ENCODE measurements at regions not wholly inside any gene's neighbourhood (a gene's known extent, or its start where the extent isn't known, plus 50 kb on each side); places are given as distances from the start of the nearest gene placed in this dataset.

DNA sequence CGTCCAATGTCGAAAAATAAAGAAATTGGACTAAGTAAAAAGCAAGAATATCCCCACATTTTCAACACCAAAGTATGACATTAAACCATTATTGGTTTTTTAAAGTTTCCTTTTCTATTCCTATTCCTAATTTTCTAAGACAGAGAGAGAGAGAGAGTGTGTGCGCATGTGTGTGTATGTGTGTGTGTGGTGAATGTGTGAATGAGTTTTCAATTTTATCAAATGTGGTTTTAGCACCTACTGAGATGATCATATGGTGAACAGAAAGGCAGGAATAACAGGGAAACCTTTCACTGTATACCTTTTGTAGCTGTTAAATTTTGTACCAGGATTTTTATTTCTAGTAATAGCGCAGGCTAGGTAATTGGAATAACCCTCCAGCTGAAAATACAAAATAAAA, 80.4 kb upstream of the RAP1B start:
- Mint-ChIP-seq H3K4me3 (no peak overlapping the region), H3K36me3 (ENCODE audit: low read depth) (no peaks in the 10 kb centered on the region), H3K27me3 (ENCODE audit: low read depth) (no peaks in the 10 kb centered on the region), H3K4me1 (no peaks in the 10 kb centered on the region), H3K9me3 (no peaks in the 10 kb centered on the region), H3K27ac (ENCODE audit: unreplicated experiment) (no peak overlapping the region)
- TF ChIP-seq, protein P1, sequence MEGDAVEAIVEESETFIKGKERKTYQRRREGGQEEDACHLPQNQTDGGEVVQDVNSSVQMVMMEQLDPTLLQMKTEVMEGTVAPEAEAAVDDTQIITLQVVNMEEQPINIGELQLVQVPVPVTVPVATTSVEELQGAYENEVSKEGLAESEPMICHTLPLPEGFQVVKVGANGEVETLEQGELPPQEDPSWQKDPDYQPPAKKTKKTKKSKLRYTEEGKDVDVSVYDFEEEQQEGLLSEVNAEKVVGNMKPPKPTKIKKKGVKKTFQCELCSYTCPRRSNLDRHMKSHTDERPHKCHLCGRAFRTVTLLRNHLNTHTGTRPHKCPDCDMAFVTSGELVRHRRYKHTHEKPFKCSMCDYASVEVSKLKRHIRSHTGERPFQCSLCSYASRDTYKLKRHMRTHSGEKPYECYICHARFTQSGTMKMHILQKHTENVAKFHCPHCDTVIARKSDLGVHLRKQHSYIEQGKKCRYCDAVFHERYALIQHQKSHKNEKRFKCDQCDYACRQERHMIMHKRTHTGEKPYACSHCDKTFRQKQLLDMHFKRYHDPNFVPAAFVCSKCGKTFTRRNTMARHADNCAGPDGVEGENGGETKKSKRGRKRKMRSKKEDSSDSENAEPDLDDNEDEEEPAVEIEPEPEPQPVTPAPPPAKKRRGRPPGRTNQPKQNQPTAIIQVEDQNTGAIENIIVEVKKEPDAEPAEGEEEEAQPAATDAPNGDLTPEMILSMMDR (conservative IDR thresholded peaks at IDR 0.05), result no peak
- no peak for DNase-seq (ENCODE audit: low read depth, low spot score)

DNA sequence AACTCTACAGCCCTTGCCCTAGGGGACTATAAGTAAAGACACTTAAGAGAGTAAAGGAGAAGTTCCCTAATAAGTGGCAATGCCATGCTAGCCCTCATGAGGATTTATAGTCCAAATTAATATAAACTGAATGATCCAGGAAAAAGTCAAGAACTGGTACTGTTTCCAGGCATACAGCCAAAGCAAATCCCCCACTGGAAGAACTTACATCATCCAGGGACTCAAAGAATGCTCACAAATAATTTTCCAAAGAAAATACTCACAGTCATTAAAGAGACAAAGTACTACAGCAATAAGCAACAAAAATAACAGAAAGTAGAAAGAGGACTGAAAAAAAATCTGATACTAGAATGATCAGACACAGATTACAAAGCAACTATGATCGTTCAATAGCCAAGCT, 79.7 kb upstream of the RAP1B start:
- Mint-ChIP-seq H3K27ac (ENCODE audit: unreplicated experiment) (no peak overlapping the region), H3K9me3 (no peaks in the 10 kb centered on the region), H3K4me3 (no peak overlapping the region), H3K4me1 (no peaks in the 10 kb centered on the region), H3K27me3 (ENCODE audit: low read depth) (no peaks in the 10 kb centered on the region), H3K36me3 (ENCODE audit: low read depth) (no peaks in the 10 kb centered on the region)
- TF ChIP-seq, protein P1 (conservative IDR thresholded peaks at IDR 0.05), result no peak
- no peak for DNase-seq (ENCODE audit: low read depth, low spot score)

DNA sequence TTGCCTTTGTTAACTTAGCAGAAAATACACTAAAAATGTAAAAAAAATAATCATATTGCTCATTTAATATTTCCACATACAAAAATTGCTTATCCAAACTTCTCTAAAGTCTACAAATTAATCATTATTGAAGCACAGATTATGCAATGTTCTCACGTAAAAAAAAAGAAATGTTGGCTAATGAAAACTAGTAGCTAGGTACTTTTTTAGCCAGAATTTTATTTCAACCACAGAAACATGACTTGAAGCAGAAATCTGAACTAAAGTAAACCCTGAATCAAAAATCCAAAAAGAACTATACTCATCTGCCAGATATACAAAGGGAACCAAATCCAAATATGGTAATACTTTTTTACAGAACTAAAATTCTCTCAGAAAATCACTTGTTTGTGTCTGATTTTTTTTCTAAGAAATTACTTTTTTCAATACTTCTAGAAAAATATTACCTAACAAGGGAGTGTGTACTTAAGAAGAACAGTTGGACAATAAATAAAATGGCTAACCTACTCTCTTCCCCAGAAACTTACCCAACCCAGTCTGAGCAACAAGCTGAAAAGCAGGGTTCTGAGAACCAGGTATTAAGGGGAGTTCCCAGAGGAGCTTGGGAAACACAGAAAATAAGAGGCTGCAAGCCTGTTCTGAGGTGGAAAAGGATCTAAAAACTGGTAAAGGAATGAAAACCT, 78.4 kb upstream of the RAP1B start:
- H3K27ac Mint-ChIP-seq (ENCODE audit: unreplicated experiment), result no peak overlapping the region

DNA sequence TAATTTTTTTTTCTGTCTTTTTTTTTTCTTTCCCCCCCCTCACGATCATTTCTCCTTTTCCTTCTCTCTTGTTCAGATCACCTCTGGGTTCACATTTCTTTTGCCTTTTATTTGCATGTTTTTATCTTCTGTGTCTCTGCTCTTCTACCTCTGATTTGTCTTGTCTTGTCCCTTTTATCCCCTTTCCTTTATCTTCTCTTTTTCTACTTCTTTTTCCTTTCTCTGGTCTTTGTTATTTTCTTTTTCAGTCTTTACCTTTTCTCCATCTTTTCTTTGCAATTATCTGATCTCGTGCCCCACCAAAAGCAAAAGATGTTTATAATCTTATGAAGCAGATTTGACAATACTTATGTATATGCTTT, 77.8 kb upstream of the RAP1B start:
- TF ChIP-seq, protein P1 (conservative IDR thresholded peaks at IDR 0.05), result no peak
- Mint-ChIP-seq H3K4me3 (no peak overlapping the region), H3K9me3 (no peaks in the 10 kb centered on the region), H3K27ac (ENCODE audit: unreplicated experiment) (no peak overlapping the region), H3K4me1 (no peaks in the 10 kb centered on the region), H3K36me3 (ENCODE audit: low read depth) (no peaks in the 10 kb centered on the region), H3K27me3 (ENCODE audit: low read depth) (no peaks in the 10 kb centered on the region)
- no peak for DNase-seq (ENCODE audit: low read depth, low spot score)

More for the DNA sequence above, 78.4 kb upstream of the RAP1B start:
- TF ChIP-seq, protein P1 (conservative IDR thresholded peaks at IDR 0.05), result no peak
- Mint-ChIP-seq H3K27me3 (ENCODE audit: low read depth) (no peaks in the 10 kb centered on the region), H3K4me3 (no peak overlapping the region), H3K36me3 (ENCODE audit: low read depth) (no peaks in the 10 kb centered on the region), H3K4me1 (no peaks in the 10 kb centered on the region), H3K9me3 (no peaks in the 10 kb centered on the region)
- DNase-seq (ENCODE audit: low read depth, low spot score), result no peak

DNA sequence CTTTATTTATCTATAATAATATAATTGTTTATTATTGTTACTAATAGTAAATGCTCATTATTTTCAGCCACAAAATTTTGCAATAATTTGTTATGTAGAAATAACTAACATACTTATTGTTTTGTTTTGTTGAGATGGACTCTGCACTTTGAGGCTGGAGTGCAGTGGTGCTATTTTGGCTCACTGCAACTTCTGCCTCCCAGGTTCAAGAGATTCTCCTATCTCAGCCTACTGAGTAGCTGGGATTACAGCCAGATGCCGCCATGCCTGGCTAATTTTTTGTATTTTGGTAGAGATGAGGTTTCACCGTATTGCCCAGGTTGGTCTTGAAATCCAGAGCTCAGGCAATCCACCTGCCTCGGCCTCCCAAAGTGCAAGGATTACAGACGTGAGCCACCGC, 76.6 kb upstream of the RAP1B start:
- H3K9me3 Mint-ChIP-seq, result no peaks in the 10 kb centered on the region
- no peak overlapping the region for H3K4me3 Mint-ChIP-seq
- H3K27me3 Mint-ChIP-seq (ENCODE audit: low read depth), result no peaks in the 10 kb centered on the region
- TF ChIP-seq, protein P1 (conservative IDR thresholded peaks at IDR 0.05), result no peak
- no peak for DNase-seq (ENCODE audit: low read depth, low spot score)
- no peaks in the 10 kb centered on the region for H3K36me3 Mint-ChIP-seq (ENCODE audit: low read depth)
- H3K27ac Mint-ChIP-seq (ENCODE audit: unreplicated experiment), result no peak overlapping the region
- peaks cover 5% of the 10 kb centered on the region for H3K4me1 Mint-ChIP-seq
